PC-3 (cell line): ENCODE measurements at regions not wholly inside any gene's neighbourhood (a gene's known extent, or its start where the extent isn't known, plus 50 kb on each side); places are given as distances from the start of the nearest gene placed in this dataset.

Source experiments
- ATAC-seq: fragments of 200-7000 bp; cut with Tn5 transposase; 2 replicates; pipeline ENCODE4 v1.9.1; 2020; ENCODE audit warnings: mild to moderate bottlenecking, moderate library complexity
- BruUV-seq: library from RNA; stranded (reverse); fragments of 400-500 nt; replicated peaks from 2 replicates; lab custom pipeline; 2021; lab: Mats Ljungman, UMichigan
- CTCF ChIA-PET: fragments of 300-600 bp; sonication (Branson Sonifier 250); formaldehyde crosslinking; loops from one replicate; lab custom pipeline; 2022; ENCODE audit warnings: antibody characterized with exemption; lab: Charles Lee
- POLR2A ChIA-PET: fragments of 300-600 bp; sonication (Branson Sonifier 250); formaldehyde crosslinking; loops from one replicate; lab custom pipeline; 2022; ENCODE audit warnings: antibody characterized with exemption; ENCODE audit not compliant: unreplicated experiment; lab: Charles Lee
- DNase-seq: peaks from one replicate; pipeline ENCODE4 v3.0.0-alpha.2; 2015
- H2AFZ ChIP-seq: fragments of 300-600 bp; sonication (generic); 2 replicates; pipeline ENCODE4 v1.6.0; 2016; ENCODE audit warnings: antibody characterized with exemption, low read length
- H3F3A ChIP-seq: fragments of 300-600 bp; sonication (generic); one replicate; pipeline ENCODE4 v1.6.0; 2017; ENCODE audit warnings: antibody characterized with exemption, low read length, control low read depth, mild to moderate bottlenecking; ENCODE audit not compliant: unreplicated experiment
- H3K27ac ChIP-seq: fragments of 300-600 bp; sonication (generic); 2 replicates; pipeline ENCODE4 v1.5.1; 2016; ENCODE audit warnings: mild to moderate bottlenecking, low read length
- H3K27me3 ChIP-seq: fragments of 300-600 bp; sonication (generic); 2 replicates; pipeline ENCODE4 v1.6.1; 2016; ENCODE audit warnings: low read length, mixed read lengths
- H3K36me3 ChIP-seq: fragments of 300-600 bp; sonication (generic); 2 replicates; pipeline ENCODE4 v1.6.1; 2016; ENCODE audit warnings: low read depth, mixed run types, low read length, mixed read lengths
- H3K4me1 ChIP-seq: fragments of 300-600 bp; sonication (generic); 2 replicates; pipeline ENCODE4 v1.5.1; 2016; ENCODE audit warnings: low read length; ENCODE audit not compliant: insufficient read depth
- H3K4me2 ChIP-seq: fragments of 300-600 bp; sonication (generic); 2 replicates; pipeline ENCODE4 v1.6.0; 2016; ENCODE audit warnings: low read length
- H3K4me3 ChIP-seq: fragments of 300-600 bp; sonication (generic); 2 replicates; pipeline ENCODE4 v1.5.1; 2016; ENCODE audit warnings: mild to moderate bottlenecking, low read length, mixed read lengths
- H3K79me2 ChIP-seq: fragments of 300-600 bp; sonication (generic); 2 replicates; pipeline ENCODE4 v1.6.1; 2017; ENCODE audit warnings: low read length, mixed read lengths
- H3K9ac ChIP-seq: fragments of 300-600 bp; sonication (generic); 2 replicates; pipeline ENCODE4 v1.6.0; 2016; ENCODE audit warnings: mild to moderate bottlenecking, low read length
- H3K9me2 ChIP-seq: fragments of 300-600 bp; sonication (generic); replicated peaks from 2 replicates; pipeline ENCODE4 v1.6.1; 2016; ENCODE audit warnings: mixed run types, low read length, mixed read lengths
- H3K9me3 ChIP-seq: fragments of 300-600 bp; sonication (generic); 2 replicates; pipeline ENCODE4 v1.6.1; 2016; ENCODE audit warnings: low read length, mixed read lengths
- H4K20me1 ChIP-seq: fragments of 300-600 bp; sonication (generic); 2 replicates; pipeline ENCODE4 v1.6.1; 2016; ENCODE audit warnings: low read length, mixed read lengths
- EZH2 ChIP-seq: fragments of 300-600 bp; sonication (generic); IDR thresholded peaks from one replicate; pipeline ENCODE4 v1.6.1; 2017; ENCODE audit warnings: antibody characterized with exemption, mild to moderate bottlenecking, low read length; ENCODE audit not compliant: unreplicated experiment
- EZH2phosphoT487 ChIP-seq: fragments of 300-600 bp; sonication (generic); IDR thresholded peaks from 2 replicates; pipeline ENCODE4 v1.6.1; 2018; ENCODE audit warnings: mild to moderate bottlenecking, antibody characterized with exemption, low read length, borderline replicate concordance
- intact Hi-C: fragments of 100-400 bp; cut with micrococcal nuclease; formaldehyde crosslinking; loops from 2 replicates; pipeline ENCODE4 v1.9.0; 2023
- TF ChIP-seq, protein P1 (sequence below): fragments of 300-600 bp; sonication (generic); conservative IDR thresholded peaks from 2 replicates; pipeline ENCODE4 v1.5.1; 2017; ENCODE audit warnings: antibody characterized with exemption, low read depth, mild to moderate bottlenecking, low read length

DNA sequence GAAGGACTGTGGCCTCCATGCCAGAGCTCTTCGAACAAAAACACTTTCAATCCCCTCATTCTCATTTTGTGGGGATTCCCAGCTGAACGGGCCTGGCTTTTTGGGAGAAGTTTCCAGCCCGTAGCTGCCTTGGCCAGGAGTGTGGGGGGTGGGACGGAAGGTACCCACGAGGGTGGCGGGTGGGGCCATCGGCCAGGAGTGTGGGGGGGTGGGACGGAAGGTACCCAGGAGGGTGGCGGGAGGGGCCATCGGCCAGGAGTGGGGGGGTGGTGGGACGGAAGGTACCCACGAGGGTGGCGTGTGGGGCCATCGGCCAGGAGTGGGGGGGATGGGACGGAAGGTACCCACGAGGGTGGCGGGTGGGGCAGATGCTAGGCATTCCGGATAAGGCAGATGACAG, 71.7 kb upstream of the ZBTB18 start:
- ChIA-PET POLR2A (no interaction called here), CTCF (no interaction called here)
- no peaks in the 10 kb centered on the region for H4K20me1 ChIP-seq
- H3K9me3 ChIP-seq = no peaks in the 10 kb centered on the region
- ATAC-seq (no peak), DNase-seq (no peak)
- no peaks in the 10 kb centered on the region for H3F3A ChIP-seq
- H3K36me3 ChIP-seq = no peaks in the 10 kb centered on the region
- no peak overlapping the region for H3K9ac ChIP-seq
- intact Hi-C loops = no loop called here
- no peaks in the 10 kb centered on the region for H3K9me2 ChIP-seq
- no peak overlapping the region for H3K27ac ChIP-seq
- no peak overlapping the region for H2AFZ ChIP-seq
- H3K4me2 ChIP-seq = no peak overlapping the region
- no peaks in the 10 kb centered on the region for H3K27me3 ChIP-seq
- no TSS peak for BruUV-seq
- H3K4me3 ChIP-seq = no peak overlapping the region
- no peaks in the 10 kb centered on the region for H3K4me1 ChIP-seq
- no peak for TF ChIP-seq EZH2
- TF ChIP-seq EZH2phosphoT487 = no peak
- TF ChIP-seq, protein P1, sequence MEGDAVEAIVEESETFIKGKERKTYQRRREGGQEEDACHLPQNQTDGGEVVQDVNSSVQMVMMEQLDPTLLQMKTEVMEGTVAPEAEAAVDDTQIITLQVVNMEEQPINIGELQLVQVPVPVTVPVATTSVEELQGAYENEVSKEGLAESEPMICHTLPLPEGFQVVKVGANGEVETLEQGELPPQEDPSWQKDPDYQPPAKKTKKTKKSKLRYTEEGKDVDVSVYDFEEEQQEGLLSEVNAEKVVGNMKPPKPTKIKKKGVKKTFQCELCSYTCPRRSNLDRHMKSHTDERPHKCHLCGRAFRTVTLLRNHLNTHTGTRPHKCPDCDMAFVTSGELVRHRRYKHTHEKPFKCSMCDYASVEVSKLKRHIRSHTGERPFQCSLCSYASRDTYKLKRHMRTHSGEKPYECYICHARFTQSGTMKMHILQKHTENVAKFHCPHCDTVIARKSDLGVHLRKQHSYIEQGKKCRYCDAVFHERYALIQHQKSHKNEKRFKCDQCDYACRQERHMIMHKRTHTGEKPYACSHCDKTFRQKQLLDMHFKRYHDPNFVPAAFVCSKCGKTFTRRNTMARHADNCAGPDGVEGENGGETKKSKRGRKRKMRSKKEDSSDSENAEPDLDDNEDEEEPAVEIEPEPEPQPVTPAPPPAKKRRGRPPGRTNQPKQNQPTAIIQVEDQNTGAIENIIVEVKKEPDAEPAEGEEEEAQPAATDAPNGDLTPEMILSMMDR = no peak
- H3K79me2 ChIP-seq = no peaks in the 10 kb centered on the region

DNA sequence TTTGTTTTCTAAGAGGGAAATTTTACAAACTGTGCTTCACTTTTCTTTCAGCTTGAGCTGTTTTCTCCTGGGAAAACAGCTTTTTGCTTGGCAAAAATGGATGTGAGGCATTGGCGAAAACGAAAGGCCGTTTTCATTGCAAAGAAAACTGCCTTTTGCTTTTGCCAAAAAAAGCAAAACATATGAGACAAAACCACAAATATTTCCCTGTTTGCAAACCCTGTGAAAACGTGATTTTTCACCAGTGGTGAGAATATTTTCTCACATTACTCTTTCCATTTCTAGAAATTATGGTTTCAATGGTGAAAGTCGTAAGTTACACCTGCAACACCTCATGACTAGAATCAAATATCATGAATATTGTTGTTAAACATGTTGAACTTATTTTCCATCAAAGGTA, 74.0 kb upstream of the ZBTB18 start:
- TF ChIP-seq EZH2 = no peak
- no peak for TF ChIP-seq EZH2phosphoT487
- TF ChIP-seq, protein P1 = no peak
- Histone ChIP-seq H3F3A (no peaks in the 10 kb centered on the region), H3K27ac (no peak overlapping the region), H3K9me3 (no peaks in the 10 kb centered on the region), H3K79me2 (no peaks in the 10 kb centered on the region), H3K9me2 (no peaks in the 10 kb centered on the region), H4K20me1 (no peaks in the 10 kb centered on the region), H3K27me3 (no peaks in the 10 kb centered on the region), H3K4me2 (no peak overlapping the region), H3K4me1 (no peaks in the 10 kb centered on the region), H2AFZ (no peak overlapping the region), H3K9ac (no peak overlapping the region), H3K36me3 (no peaks in the 10 kb centered on the region), H3K4me3 (no peak overlapping the region)
- DNase-seq (no peak), ATAC-seq (no peak)
- POLR2A ChIA-PET = interaction anchor here (0.5 kb wide), 1 partner anchor 71 kb away, joined by 8 read pairs; no protein-coding TSS in a partner anchor
- BruUV-seq = no TSS peak
- intact Hi-C loops = no loop called here
- CTCF ChIA-PET = no interaction called here

DNA sequence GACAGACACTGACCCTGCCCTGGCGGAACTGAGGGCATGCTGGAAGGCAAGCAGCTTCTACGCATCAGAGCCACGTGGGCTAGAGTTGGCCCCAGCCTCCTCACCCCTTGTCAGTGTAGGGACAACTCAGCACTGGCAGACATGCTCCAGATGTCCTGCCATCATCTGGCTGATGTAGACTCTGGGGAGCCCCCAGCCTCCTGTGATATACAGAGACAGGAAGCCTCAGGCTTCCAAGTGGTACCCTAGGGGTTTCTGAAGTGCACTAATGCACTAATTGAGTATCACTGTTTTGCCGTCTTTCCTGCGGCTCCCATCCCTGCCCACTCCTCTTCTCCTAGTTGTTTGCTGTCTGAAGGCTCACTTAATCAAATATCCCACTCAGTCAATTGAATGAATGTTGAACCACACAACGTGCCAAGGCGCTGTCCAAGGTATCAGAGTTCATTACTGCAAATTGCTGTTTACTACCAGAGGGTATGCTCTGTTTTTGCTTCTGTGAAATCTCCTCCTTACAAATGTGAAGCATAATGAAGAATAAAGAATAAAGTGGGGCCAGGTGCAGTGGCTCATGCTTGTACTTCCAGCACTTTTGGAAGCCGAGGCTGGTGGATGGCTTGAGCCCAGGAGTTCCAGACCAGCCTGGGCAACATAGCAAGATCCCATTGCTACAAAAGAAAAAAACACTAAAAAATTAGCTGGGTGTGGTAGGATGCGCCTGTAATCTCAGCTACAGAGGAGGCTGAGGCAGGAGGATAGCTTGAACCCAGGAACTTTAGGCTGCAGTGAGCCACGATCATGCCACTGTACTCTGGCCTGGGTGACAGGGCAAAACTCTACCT, 76.4 kb upstream of the ZBTB18 start:
- Histone ChIP-seq H3K9ac (no peak overlapping the region), H3K4me2 (no peak overlapping the region), H3K9me3 (no peaks in the 10 kb centered on the region), H3K27ac (no peak overlapping the region), H3K36me3 (no peaks in the 10 kb centered on the region), H2AFZ (no peak overlapping the region), H3K79me2 (no peaks in the 10 kb centered on the region), H3K4me3 (no peak overlapping the region), H4K20me1 (no peaks in the 10 kb centered on the region), H3K27me3 (no peaks in the 10 kb centered on the region), H3K4me1 (no peaks in the 10 kb centered on the region), H3K9me2 (no peaks in the 10 kb centered on the region), H3F3A (no peaks in the 10 kb centered on the region)
- ChIA-PET CTCF (no interaction called here), POLR2A (no interaction called here)
- intact Hi-C loops = no loop called here
- ATAC-seq (no peak), DNase-seq (peak; percentile 37)
- BruUV-seq = no TSS peak
- TF ChIP-seq EZH2 (no peak), EZH2phosphoT487 (no peak)
- TF ChIP-seq, protein P1 = no peak
